SK-N-MC (cell line): ENCODE measurements at regions not wholly inside any gene's neighbourhood (a gene's known extent, or its start where the extent isn't known, plus 50 kb on each side); places are given as distances from the start of the nearest gene placed in this dataset.

Experiments used
- DNase-seq: peaks from one replicate; pipeline ENCODE4 v3.0.0-alpha.2; 2011; ENCODE audit warnings: low read depth, low spot score
- H3K27ac ChIP-seq: fragments of 200-600 bp; sonication (generic); 2 replicates; pipeline ENCODE4 v1.5.1; 2016; ENCODE audit warnings: mixed run types
- H3K36me3 ChIP-seq: fragments of 200-600 bp; sonication (generic); 2 replicates; pipeline ENCODE4 v1.6.1; 2017; ENCODE audit warnings: antibody characterized with exemption, low read length, mixed read lengths; ENCODE audit not compliant: insufficient read depth
- H3K4me3 ChIP-seq: fragments of 200-600 bp; sonication (generic); 2 replicates; pipeline ENCODE4 v1.5.1; 2016
- H3K9ac ChIP-seq: fragments of 200-600 bp; sonication (generic); 2 replicates; pipeline ENCODE4 v1.8.0; 2017; ENCODE audit warnings: mixed run types, mixed read lengths; ENCODE audit not compliant: insufficient read length
- H3K9me3 ChIP-seq: fragments of 200-600 bp; sonication (generic); 2 replicates; pipeline ENCODE4 v1.6.1; 2017; ENCODE audit warnings: low read depth, mild to moderate bottlenecking, antibody characterized with exemption, low read length, moderate library complexity, mixed read lengths
- EZH2 ChIP-seq: fragments of 200-600 bp; sonication (generic); IDR thresholded peaks from one replicate; pipeline ENCODE4 v1.6.1; 2017; ENCODE audit warnings: antibody characterized with exemption
- FOXP2 ChIP-seq: optimal IDR thresholded peaks from 2 replicates; pipeline ENCODE3; 2011; ENCODE audit warnings: mild to moderate bottlenecking, moderate library complexity; ENCODE audit not compliant: insufficient read depth; ENCODE audit errors: extremely low read length, control extremely low read depth
- POLR2AphosphoS5 ChIP-seq: IDR thresholded peaks from 2 replicates; pipeline ENCODE4 v1.6.1; 2012; ENCODE audit warnings: mild to moderate bottlenecking, low read depth, low read length, borderline replicate concordance

- Histone ChIP-seq H3K36me3 (no peaks in the 10 kb centered on the region), H3K4me3 (no peak overlapping the region), H3K9me3 (no peaks in the 10 kb centered on the region), H3K9ac (no peak overlapping the region), H3K27ac (no peak overlapping the region)
- no peak for TF ChIP-seq FOXP2
- TF ChIP-seq EZH2: no peak
- TF ChIP-seq POLR2AphosphoS5: no peak
- DNase-seq: no peak
Observed at GRCh38 chr15:46766021-46766420, 951.3 kb upstream of the SEMA6D start.

DNA sequence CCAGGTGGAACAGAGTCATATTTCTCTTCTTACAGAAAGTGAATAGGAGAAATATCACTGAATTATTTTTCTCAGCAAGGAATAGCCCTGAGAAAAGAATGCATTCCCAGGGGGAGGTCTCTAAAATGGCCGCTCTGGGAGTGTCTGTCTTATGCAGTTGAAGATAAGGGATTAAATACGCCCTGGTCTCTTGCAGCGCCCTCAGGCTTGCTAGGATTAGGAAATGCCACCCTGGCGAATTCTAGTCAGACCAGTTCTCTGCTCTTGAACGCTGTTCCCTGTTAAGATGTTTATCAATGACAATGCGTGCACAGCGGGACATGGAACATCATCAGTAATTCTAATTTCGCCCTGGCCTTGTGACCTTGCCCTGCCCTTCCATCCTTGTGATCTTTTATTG lies 949.0 kb upstream of the SEMA6D start:
- Histone ChIP-seq H3K9ac (no peak overlapping the region), H3K27ac (no peak overlapping the region), H3K9me3 (no peaks in the 10 kb centered on the region), H3K36me3 (no peaks in the 10 kb centered on the region), H3K4me3 (no peak overlapping the region)
- DNase-seq: no peak
- no peak for TF ChIP-seq EZH2
- TF ChIP-seq POLR2AphosphoS5: no peak
- no peak for TF ChIP-seq FOXP2

- H3K36me3 ChIP-seq: no peaks in the 10 kb centered on the region
- DNase-seq: no peak
- no peak overlapping the region for H3K9ac ChIP-seq
- no peak for TF ChIP-seq FOXP2
- no peak for TF ChIP-seq EZH2
- no peak for TF ChIP-seq POLR2AphosphoS5
- H3K9me3 ChIP-seq: no peaks in the 10 kb centered on the region
- no peak overlapping the region for H3K27ac ChIP-seq
- no peak overlapping the region for H3K4me3 ChIP-seq
Observed at GRCh38 chr15:46773016-46773415, 944.3 kb upstream of the SEMA6D start.

- DNase-seq: no peak
Observed at GRCh38 chr15:46778876-46779275, 938.4 kb upstream of the SEMA6D start.

GRCh38 chr15:46786590-46787285 lies 930.6 kb upstream of the SEMA6D start:
- TF ChIP-seq POLR2AphosphoS5 (no peak), EZH2 (no peak), FOXP2 (no peak)
- Histone ChIP-seq H3K9me3 (no peaks in the 10 kb centered on the region), H3K4me3 (no peak overlapping the region), H3K27ac (no peak overlapping the region), H3K9ac (no peak overlapping the region), H3K36me3 (no peaks in the 10 kb centered on the region)
- DNase-seq: no peak

More at GRCh38 chr15:46778876-46779275, 938.4 kb upstream of the SEMA6D start:
- Histone ChIP-seq H3K27ac (no peak overlapping the region), H3K36me3 (no peaks in the 10 kb centered on the region), H3K9ac (no peak overlapping the region), H3K4me3 (no peak overlapping the region), H3K9me3 (no peaks in the 10 kb centered on the region)
- no peak for TF ChIP-seq POLR2AphosphoS5
- no peak for TF ChIP-seq FOXP2
- TF ChIP-seq EZH2: no peak

DNA sequence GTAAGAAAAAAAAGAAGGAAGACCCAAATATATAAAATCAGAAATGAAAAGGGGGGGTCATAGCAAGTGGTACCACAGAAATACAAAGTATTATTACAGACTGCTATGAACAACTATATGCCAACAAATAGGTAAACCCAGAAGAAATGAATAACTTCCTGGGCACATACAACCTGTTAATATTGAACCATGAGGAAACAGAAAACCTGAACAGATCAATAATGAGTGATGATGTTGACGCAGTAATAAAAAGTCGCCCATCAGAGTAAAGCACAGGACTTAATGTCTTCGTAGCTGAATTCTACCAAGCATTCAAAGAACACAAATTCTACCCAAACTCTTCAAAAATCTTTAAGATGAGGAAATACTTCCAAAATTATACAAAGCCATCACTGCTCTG lies 921.6 kb upstream of the SEMA6D start:
- H3K9me3 ChIP-seq: no peaks in the 10 kb centered on the region
- no peak for DNase-seq
- no peak overlapping the region for H3K9ac ChIP-seq
- H3K4me3 ChIP-seq: no peak overlapping the region
- H3K36me3 ChIP-seq: no peaks in the 10 kb centered on the region
- H3K27ac ChIP-seq: no peak overlapping the region
- TF ChIP-seq POLR2AphosphoS5 (no peak), FOXP2 (no peak), EZH2 (no peak)

DNA sequence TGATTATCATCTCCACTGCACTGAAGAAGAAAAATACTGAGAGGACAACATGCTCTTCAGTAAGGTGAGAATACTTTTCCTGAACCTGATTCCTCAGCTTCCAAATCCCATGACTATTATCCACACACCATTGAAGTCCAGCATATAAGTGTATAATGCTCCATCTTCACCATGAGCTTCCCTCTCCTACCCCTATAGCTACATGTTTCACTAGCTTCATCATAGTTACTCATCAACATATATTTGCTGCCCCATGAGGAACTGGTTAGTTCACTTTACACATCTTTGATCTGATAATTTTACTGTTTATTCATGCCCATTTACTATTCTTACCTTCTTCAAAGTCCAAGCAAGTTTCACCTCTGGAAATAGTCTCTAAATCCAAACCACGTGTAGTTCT lies 908.5 kb upstream of the SEMA6D start:
- DNase-seq: no peak
- no peak overlapping the region for H3K4me3 ChIP-seq
- no peak overlapping the region for H3K27ac ChIP-seq
- no peak overlapping the region for H3K9ac ChIP-seq
- no peaks in the 10 kb centered on the region for H3K36me3 ChIP-seq
- TF ChIP-seq POLR2AphosphoS5 (no peak), EZH2 (no peak)
- no peaks in the 10 kb centered on the region for H3K9me3 ChIP-seq

- Histone ChIP-seq H3K9me3 (no peaks in the 10 kb centered on the region), H3K36me3 (no peaks in the 10 kb centered on the region), H3K4me3 (no peak overlapping the region), H3K27ac (no peak overlapping the region), H3K9ac (no peak overlapping the region)
- no peak for TF ChIP-seq FOXP2
- no peak for TF ChIP-seq EZH2
- no peak for TF ChIP-seq POLR2AphosphoS5
- DNase-seq: no peak
Observed at GRCh38 chr15:46815240-46815639, 902.1 kb upstream of the SEMA6D start.

- no peaks in the 10 kb centered on the region for H3K36me3 ChIP-seq
- DNase-seq: no peak
- no peak overlapping the region for H3K27ac ChIP-seq
- TF ChIP-seq FOXP2 (no peak), EZH2 (no peak), POLR2AphosphoS5 (no peak)
- H3K4me3 ChIP-seq: no peak overlapping the region
- H3K9me3 ChIP-seq: no peaks in the 10 kb centered on the region
- no peak overlapping the region for H3K9ac ChIP-seq
Observed at GRCh38 chr15:46815765-46816164, 901.5 kb upstream of the SEMA6D start.
